ENCODE measurements at regions not wholly inside any gene's neighbourhood (a gene's known extent, or its start where the extent isn't known, plus 50 kb on each side); places are given as distances from the start of the nearest gene placed in this dataset.
A peak's percentile ranks its signal among the peaks of the same experiment; 100 is the strongest.

- DNase-seq = no peak
Observed at GRCh38 chr5:91240175-91240574, 142.9 kb downstream of the ARRDC3 start.

DNA sequence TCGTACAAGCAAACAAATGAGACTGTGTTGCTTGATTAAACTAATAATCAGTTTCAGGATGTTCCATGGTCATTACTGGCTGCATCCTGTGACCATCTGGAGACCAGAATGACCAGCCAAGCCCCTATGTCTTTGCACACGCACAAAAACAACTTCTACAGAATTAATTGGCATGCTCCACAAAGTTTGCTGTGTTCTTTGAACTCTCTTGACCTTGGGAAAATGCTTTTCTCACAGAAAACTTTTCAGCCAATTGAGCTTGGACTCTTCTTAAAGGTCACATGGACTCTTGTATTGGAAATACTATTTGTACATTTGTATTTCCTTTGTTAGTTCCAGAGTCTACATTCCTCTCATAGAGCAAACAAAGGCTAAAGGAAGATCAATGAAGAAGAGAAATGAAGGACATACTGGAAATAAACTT is 147.8 kb downstream of the ARRDC3 start:
- no peak for DNase-seq

DNA sequence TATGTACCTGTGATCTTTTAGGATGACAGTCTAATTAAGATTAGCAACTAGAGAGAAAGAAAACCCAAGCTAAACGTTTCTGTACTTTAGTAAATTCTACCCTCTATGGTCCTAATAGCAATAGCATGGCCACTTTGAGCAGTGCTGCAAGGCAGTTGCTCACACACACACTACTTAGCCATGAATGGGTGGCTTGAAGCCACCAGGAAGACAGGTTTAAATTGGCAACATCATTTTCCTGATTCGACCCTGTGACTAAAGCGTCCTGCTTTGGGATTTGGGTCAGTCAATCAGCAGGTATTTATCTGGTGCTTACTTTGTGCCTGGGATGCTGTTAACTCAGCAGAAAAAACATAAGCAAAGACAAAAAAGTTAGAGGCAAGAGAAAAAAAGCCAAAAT is 150.6 kb downstream of the ARRDC3 start:
- DNase-seq = no peak

GRCh38 chr5:91229031-91229727 is 153.9 kb downstream of the ARRDC3 start:
- no peak for DNase-seq

DNA sequence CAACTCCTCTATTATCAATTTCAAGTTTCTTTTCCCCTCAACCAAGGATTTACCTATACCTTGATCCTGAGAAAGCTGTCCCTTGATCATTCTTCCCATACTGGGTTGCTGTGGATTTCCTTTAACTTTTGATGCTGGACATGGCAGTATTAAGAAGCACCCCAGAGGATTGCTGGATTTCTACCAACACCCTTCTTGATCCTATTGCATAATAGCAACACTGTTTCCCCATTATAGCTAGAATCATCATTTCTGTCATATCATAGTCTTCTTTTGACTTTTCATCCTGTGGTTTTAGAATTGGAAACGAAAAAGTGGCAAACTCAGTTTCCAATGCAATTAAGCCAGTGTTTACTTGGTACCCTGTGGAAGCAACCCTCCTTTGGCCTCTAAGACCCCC is 154.9 kb downstream of the ARRDC3 start:
- DNase-seq = no peak

- DNase-seq = peak; percentile 67
Observed at GRCh38 chr5:91225848-91226686, 157.1 kb downstream of the ARRDC3 start.

DNA sequence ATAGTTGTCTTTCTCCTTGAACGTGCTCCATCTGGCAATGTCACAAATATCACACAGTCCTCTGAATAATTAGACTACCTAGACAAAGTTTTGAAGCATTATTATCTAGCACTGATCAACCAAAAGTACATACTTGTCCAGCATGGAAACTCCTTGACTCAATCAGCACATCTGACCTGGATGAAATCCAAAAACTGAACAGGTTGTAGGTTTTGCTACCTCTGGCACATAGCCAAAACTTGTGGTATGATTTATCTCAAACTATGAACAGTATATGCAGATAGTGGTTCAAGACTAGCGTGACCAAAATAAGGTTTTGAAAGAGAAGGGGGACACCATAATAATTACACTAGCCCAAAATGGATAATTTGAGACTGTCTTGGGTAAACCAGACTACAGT is 158.1 kb downstream of the ARRDC3 start:
- DNase-seq = no peak

DNA sequence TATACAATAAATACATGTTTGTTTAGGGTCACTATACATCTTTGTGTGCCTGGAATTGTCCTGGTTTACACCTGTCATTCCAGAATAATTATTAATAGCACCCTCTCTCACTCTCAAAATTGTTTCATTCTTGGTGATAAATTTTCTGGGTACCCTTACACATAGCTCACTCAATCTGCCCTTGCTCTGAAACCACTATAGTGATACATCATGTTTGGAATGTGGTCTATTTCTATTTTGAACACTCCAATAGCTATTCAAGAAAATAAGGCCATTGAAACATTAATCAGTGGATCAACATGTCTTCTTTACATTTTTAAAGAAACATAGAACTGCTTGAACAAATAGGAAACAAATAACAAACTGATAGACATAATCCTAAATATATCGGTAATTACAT is 158.7 kb downstream of the ARRDC3 start:
- no peak for DNase-seq

DNA sequence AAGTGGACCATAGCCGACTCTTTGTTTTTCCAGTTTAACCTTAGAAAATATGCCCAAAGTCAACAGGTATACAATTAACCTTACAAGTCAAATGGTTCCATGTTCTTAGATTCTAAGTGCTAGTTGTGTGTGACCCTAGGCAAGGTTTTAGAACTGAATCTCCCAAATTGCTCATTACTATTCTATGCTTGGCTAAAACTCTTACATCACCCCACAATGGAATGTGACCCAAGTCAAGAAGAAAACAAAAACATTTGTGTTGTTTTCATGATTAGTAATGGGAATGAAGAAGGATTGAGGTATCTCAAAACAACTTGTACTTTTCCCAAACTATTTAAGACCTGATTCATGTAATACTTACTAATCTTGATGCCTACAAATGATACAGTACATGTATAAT is 159.2 kb downstream of the ARRDC3 start:
- DNase-seq = no peak

- no peak for DNase-seq
Observed at GRCh38 chr5:91222482-91222881, 160.6 kb downstream of the ARRDC3 start.

DNA sequence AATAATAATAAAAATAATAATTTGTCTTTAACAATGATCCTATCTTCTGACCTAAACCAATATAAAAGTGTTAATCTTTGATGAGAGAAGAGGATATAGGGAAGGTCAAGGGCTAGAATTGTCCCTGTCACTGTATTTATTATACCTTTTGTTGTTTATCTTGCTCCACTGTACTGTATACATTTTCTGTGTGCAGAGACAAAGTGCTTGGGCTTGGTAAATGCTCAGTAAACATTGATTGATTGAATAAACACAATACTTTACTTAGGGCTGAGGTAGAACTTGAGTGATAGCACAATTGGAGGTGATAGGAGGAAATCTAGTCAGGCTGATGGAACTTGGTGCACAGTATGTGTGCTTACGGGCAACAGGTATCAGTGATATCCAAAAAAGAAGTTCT is 161.2 kb downstream of the ARRDC3 start:
- no peak for DNase-seq

- peak; percentile 29 for DNase-seq
Observed at GRCh38 chr5:91219803-91220371, 163.2 kb downstream of the ARRDC3 start.

- DNase-seq = no peak
Observed at GRCh38 chr5:91219091-91219802, 163.9 kb downstream of the ARRDC3 start.

GRCh38 chr5:91217859-91218258 is 165.3 kb downstream of the ARRDC3 start:
- DNase-seq = no peak

DNA sequence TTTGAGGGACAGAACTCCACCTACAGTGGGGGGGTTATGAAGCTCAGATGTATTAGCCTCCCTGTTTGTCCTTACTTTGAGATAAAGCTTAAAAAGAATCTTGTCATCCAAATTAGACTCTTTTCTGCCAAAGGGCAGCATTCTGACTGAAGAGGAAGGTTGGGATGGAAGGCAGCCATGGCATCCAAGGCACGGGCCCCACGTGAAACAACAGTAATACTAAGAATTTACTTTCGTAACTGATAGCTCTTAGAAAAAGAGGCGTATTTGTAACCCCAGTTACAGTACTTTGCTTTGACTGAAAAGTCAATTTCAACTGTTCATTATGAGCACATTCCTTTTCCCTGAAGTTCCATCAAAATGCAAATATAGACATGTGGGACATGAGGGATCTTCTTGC is 168.5 kb downstream of the ARRDC3 start:
- no peak for DNase-seq

All from CD4-positive, alpha-beta T cell treated with Interleukin-21 for 1 hour (primary cell).